ENCODE measurements at regions not wholly inside any gene's neighbourhood (a gene's known extent, or its start where the extent isn't known, plus 50 kb on each side); places are given as distances from the start of the nearest gene placed in this dataset.
"Not testable (repeated sequence)": the region's sequence is repeated elsewhere in the genome, so short reads cannot be mapped to it uniquely, and the experiment has no call there.

DNA sequence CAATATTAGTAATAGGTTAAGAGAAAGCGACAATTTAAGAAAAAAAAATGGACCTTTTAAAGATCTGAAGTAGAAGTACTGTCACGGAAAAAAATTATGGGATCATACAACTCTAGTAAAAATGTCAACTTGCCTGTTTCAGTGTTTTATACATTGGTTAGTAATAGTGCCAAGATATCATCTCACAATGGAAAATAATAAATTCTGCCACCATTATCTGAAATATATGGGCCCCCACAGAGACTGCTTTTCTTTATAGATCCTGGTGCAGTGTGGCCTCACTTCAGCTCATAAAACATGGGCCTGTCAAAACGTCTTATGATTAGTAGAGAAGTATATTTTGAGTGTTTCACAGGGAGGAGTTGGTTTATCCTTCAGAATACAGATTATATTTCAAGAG is 266.3 kb upstream of the EPHA6 start:
- no peaks in the 10 kb centered on the region for H3K9me3 ChIP-seq (ENCODE audit: control insufficient read depth in 4 of 4, insufficient read depth in 3 of 4, low read length in 3 of 4)
- H3K36me3 ChIP-seq (ENCODE audit: control insufficient read depth in 4 of 4, insufficient read depth in 4 of 4, low read length in 4 of 4): no peaks in the 10 kb centered on the region
- H3K27me3 ChIP-seq (ENCODE audit: control insufficient read depth in 3 of 3, insufficient read depth in 3 of 3, low read length in 2 of 3): no peaks in the 10 kb centered on the region
- no peak overlapping the region for H3K27ac ChIP-seq (ENCODE audit: low read depth in 1 of 2, low read length in 1 of 2)
- no peak overlapping the region for H3K4me3 ChIP-seq
- WGBS, 2 donors: 64 to 72% methylated on average over 3 of the region's 3 CpGs
- H3K4me1 ChIP-seq (ENCODE audit: control insufficient read depth in 5 of 5, insufficient read depth in 5 of 5, low read length in 5 of 5): no peaks in the 10 kb centered on the region
- ATAC-seq (ENCODE audit: insufficient read depth, low FRiP score) (no peak), DNase-seq (no peak)
- H3K9ac ChIP-seq (ENCODE audit: insufficient read depth in 1 of 2, low read length in 2 of 2): no peak overlapping the region
- TF ChIP-seq, protein P1, sequence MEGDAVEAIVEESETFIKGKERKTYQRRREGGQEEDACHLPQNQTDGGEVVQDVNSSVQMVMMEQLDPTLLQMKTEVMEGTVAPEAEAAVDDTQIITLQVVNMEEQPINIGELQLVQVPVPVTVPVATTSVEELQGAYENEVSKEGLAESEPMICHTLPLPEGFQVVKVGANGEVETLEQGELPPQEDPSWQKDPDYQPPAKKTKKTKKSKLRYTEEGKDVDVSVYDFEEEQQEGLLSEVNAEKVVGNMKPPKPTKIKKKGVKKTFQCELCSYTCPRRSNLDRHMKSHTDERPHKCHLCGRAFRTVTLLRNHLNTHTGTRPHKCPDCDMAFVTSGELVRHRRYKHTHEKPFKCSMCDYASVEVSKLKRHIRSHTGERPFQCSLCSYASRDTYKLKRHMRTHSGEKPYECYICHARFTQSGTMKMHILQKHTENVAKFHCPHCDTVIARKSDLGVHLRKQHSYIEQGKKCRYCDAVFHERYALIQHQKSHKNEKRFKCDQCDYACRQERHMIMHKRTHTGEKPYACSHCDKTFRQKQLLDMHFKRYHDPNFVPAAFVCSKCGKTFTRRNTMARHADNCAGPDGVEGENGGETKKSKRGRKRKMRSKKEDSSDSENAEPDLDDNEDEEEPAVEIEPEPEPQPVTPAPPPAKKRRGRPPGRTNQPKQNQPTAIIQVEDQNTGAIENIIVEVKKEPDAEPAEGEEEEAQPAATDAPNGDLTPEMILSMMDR (IDR thresholded peaks at IDR 0.05; ENCODE audit: control extremely low read depth, extremely low read depth): no peak

DNA sequence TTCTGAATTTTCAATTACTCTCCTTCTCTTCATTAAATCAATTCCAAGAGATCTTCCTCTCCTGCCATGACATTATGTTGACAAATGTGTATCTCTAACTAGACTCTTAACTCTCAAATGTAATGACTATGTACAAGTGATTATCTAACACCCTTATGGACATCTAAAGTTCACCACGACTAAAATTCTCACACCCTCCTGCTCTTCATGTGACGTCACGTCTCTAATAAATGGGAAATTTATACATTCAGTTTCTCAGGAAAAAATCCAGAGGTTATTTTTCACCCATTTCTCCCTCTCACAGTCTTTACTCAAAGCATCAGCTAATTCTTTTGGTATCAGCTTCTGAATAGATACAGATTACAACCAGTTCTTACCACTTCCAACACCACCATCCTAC is 237.5 kb upstream of the EPHA6 start:
- no peaks in the 10 kb centered on the region for H3K27me3 ChIP-seq (ENCODE audit: control insufficient read depth in 3 of 3, insufficient read depth in 3 of 3, low read length in 2 of 3)
- H3K27ac ChIP-seq (ENCODE audit: low read depth in 1 of 2, low read length in 1 of 2): no peak overlapping the region
- DNase-seq (no peak), ATAC-seq (ENCODE audit: insufficient read depth, low FRiP score) (no peak)
- no peaks in the 10 kb centered on the region for H3K4me1 ChIP-seq (ENCODE audit: control insufficient read depth in 5 of 5, insufficient read depth in 5 of 5, low read length in 5 of 5)
- TF ChIP-seq, protein P1 (IDR thresholded peaks at IDR 0.05; ENCODE audit: control extremely low read depth, extremely low read depth): no peak
- no peak overlapping the region for H3K9ac ChIP-seq (ENCODE audit: insufficient read depth in 1 of 2, low read length in 2 of 2)
- H3K4me3 ChIP-seq: no peak overlapping the region
- H3K36me3 ChIP-seq (ENCODE audit: control insufficient read depth in 4 of 4, insufficient read depth in 4 of 4, low read length in 4 of 4): no peaks in the 10 kb centered on the region
- H3K9me3 ChIP-seq (ENCODE audit: control insufficient read depth in 4 of 4, insufficient read depth in 3 of 4, low read length in 3 of 4): peaks cover 0 to 8% (median 1%) of the 10 kb centered on the region in 4 donors
- WGBS, 2 donors: 87 to 91% methylated on average over 3 of the region's 3 CpGs

DNA sequence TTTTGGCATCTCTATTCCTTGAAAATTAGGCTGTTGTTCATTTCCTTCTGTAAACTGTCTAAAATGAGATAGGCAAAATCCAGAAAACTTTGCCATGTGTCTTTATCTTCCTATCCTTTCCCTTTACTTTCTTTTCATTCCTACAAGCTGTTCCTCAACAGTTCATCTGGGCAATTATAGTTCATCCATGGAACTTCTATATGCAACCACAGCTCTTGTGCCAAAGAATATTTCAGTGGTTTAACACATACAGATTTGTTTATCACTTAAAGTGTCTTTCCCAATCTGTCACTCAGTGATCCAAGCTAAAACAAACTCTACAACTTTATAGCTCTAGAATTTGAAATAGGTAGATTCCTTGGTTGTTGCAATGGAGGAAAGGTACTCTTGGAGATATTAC is 230.3 kb upstream of the EPHA6 start:
- Histone ChIP-seq H3K27me3 (ENCODE audit: control insufficient read depth in 3 of 3, insufficient read depth in 3 of 3, low read length in 2 of 3) (no peaks in the 10 kb centered on the region), H3K27ac (ENCODE audit: low read depth in 1 of 2, low read length in 1 of 2) (no peak overlapping the region), H3K9me3 (ENCODE audit: control insufficient read depth in 4 of 4, insufficient read depth in 3 of 4, low read length in 3 of 4) (no peaks in the 10 kb centered on the region), H3K4me3 (no peak overlapping the region), H3K36me3 (ENCODE audit: control insufficient read depth in 4 of 4, insufficient read depth in 4 of 4, low read length in 4 of 4) (no peaks in the 10 kb centered on the region), H3K9ac (ENCODE audit: insufficient read depth in 1 of 2, low read length in 2 of 2) (no peak overlapping the region), H3K4me1 (ENCODE audit: control insufficient read depth in 5 of 5, insufficient read depth in 5 of 5, low read length in 5 of 5) (no peaks in the 10 kb centered on the region)
- ATAC-seq (ENCODE audit: insufficient read depth, low FRiP score): no peak
- no peak for DNase-seq
- TF ChIP-seq, protein P1 (IDR thresholded peaks at IDR 0.05; ENCODE audit: control extremely low read depth, extremely low read depth): no peak

DNA sequence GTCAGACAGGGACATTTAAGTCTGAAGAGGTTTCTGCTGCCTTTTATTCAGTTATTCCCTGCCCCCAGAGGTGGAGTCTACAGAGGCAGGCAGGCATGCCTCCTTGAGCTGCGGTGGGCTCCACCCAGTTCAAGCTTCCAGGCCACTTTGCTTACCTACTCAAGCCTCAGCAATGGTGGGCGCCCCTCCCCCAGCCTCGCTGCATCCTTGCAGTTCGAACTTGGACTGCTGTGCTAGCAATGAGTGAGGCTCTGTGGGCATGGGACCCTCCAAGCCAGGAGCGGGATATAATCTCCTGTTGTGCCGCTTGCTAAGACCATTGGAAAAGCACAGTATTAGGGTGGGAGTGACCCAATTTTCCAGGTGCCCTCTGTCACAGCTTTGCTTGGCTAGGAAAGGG is 207.5 kb upstream of the EPHA6 start:
- not testable (repeated sequence) for H3K4me3 ChIP-seq; H3K9me3 ChIP-seq (ENCODE audit: control insufficient read depth in 4 of 4, insufficient read depth in 3 of 4, low read length in 3 of 4); ATAC-seq (ENCODE audit: insufficient read depth, low FRiP score); H3K27ac ChIP-seq (ENCODE audit: low read depth in 1 of 2, low read length in 1 of 2); H3K27me3 ChIP-seq (ENCODE audit: control insufficient read depth in 3 of 3, insufficient read depth in 3 of 3, low read length in 2 of 3); H3K36me3 ChIP-seq (ENCODE audit: control insufficient read depth in 4 of 4, insufficient read depth in 4 of 4, low read length in 4 of 4); DNase-seq; H3K4me1 ChIP-seq (ENCODE audit: control insufficient read depth in 5 of 5, insufficient read depth in 5 of 5, low read length in 5 of 5); H3K9ac ChIP-seq (ENCODE audit: insufficient read depth in 1 of 2, low read length in 2 of 2)
- 85 to 90% methylated on average over 6 of the region's 6 CpGs for WGBS, 2 donors

Data from lung (tissue), 11 donors.